ENCODE measurements at regions not wholly inside any gene's neighbourhood (a gene's known extent, or its start where the extent isn't known, plus 50 kb on each side); places are given as distances from the start of the nearest gene placed in this dataset.

DNA sequence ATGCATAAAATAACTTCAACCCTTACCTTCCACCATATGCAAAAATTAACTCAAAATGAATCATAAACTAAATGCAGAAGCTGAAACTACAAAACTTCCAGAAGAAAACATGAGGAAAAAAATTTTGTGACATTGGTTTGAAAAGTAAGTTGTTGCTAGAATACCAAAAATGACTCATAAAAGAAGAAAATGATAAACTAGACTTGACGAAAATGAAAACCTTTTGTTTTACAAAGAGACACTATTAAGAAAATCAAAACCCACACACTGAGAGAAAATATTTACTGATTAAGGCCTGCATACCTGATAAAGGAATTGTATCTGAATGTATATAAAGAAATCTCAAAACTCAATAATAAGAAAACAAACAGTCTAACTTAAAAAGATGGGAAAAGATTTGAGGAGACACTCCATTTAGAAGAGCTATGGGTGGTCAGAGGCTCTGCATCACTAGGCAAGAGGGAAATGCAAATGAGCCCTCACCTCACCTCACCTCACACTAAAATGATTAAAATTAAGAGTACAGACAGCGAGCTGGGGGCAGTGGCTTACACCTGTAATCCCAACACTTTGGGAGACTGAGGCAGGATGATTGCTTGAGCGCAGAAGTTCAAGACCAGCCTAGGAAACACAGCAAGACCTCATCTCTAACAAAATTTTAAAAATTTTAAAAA is 97.6 kb upstream of the CST7 start:
- TF ChIP-seq, protein P1, sequence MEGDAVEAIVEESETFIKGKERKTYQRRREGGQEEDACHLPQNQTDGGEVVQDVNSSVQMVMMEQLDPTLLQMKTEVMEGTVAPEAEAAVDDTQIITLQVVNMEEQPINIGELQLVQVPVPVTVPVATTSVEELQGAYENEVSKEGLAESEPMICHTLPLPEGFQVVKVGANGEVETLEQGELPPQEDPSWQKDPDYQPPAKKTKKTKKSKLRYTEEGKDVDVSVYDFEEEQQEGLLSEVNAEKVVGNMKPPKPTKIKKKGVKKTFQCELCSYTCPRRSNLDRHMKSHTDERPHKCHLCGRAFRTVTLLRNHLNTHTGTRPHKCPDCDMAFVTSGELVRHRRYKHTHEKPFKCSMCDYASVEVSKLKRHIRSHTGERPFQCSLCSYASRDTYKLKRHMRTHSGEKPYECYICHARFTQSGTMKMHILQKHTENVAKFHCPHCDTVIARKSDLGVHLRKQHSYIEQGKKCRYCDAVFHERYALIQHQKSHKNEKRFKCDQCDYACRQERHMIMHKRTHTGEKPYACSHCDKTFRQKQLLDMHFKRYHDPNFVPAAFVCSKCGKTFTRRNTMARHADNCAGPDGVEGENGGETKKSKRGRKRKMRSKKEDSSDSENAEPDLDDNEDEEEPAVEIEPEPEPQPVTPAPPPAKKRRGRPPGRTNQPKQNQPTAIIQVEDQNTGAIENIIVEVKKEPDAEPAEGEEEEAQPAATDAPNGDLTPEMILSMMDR (IDR thresholded peaks at IDR 0.05 in 4 of 5, conservative IDR thresholded peaks at IDR 0.05 in 1 of 5), result no peak
- TF ChIP-seq POLR2A (IDR thresholded peaks at IDR 0.05), result no peak
